GM23338 (cell line): ENCODE measurements at regions not wholly inside any gene's neighbourhood (a gene's known extent, or its start where the extent isn't known, plus 50 kb on each side); places are given as distances from the start of the nearest gene placed in this dataset.

ENCODE experiments used
- ATAC-seq: fragments of 200-7000 bp; cut with Tn5 transposase; 3 replicates; pipeline ENCODE4 v1.9.1; 2020
- DNase-seq: peaks from one replicate; pipeline ENCODE4 v3.0.0-alpha.2; 2015; ENCODE audit warnings: low spot score
- H2AFZ ChIP-seq: fragments of 200-600 bp; sonication (generic); 2 replicates; pipeline ENCODE4 v1.8.0; 2016; ENCODE audit warnings: antibody characterized with exemption, mild to moderate bottlenecking, moderate library complexity
- H3F3A ChIP-seq: fragments of 200-600 bp; sonication (generic); replicated peaks from 2 replicates; pipeline ENCODE4 v1.8.0; 2017; ENCODE audit warnings: antibody characterized with exemption, mixed run types, low read depth
- H3K27ac ChIP-seq: fragments of 200-600 bp; sonication (generic); 2 replicates; pipeline ENCODE4 v1.6.1; 2016; ENCODE audit warnings: low read depth
- H3K27me3 ChIP-seq: fragments of 200-600 bp; sonication (generic); 2 replicates; pipeline ENCODE4 v1.8.0; 2016; ENCODE audit warnings: mild to moderate bottlenecking, mixed run types, moderate library complexity; ENCODE audit not compliant: insufficient read depth
- H3K36me3 ChIP-seq: fragments of 200-600 bp; sonication (generic); 2 replicates; pipeline ENCODE4 v1.8.0; 2016; ENCODE audit warnings: mild to moderate bottlenecking; ENCODE audit not compliant: insufficient read depth
- H3K4me1 ChIP-seq: fragments of 200-600 bp; sonication (generic); 2 replicates; pipeline ENCODE4 v1.8.0; 2016; ENCODE audit warnings: mild to moderate bottlenecking, moderate library complexity; ENCODE audit not compliant: insufficient read depth
- H3K4me2 ChIP-seq: fragments of 200-600 bp; sonication (generic); 2 replicates; pipeline ENCODE4 v1.7.1; 2017; ENCODE audit warnings: mixed run types
- H3K4me3 ChIP-seq: fragments of 200-600 bp; sonication (generic); 2 replicates; pipeline ENCODE4 v1.6.1; 2016; ENCODE audit warnings: mixed run types
- H3K79me2 ChIP-seq: fragments of 200-600 bp; sonication (generic); replicated peaks from 2 replicates; pipeline ENCODE4 v1.8.0; 2017; ENCODE audit warnings: mild to moderate bottlenecking; ENCODE audit not compliant: insufficient read depth
- H3K9me2 ChIP-seq: fragments of 200-600 bp; sonication (generic); 2 replicates; pipeline ENCODE4 v1.8.0; 2017; ENCODE audit not compliant: insufficient read depth
- H4K20me1 ChIP-seq: fragments of 200-600 bp; sonication (generic); replicated peaks from 2 replicates; pipeline ENCODE4 v1.8.0; 2017; ENCODE audit warnings: mild to moderate bottlenecking; ENCODE audit not compliant: insufficient read depth
- H3K27ac Mint-ChIP-seq: 2 replicates; pipeline ENCODE4 v1.8.0; 2020; ENCODE audit warnings: inconsistent platforms, mild to moderate bottlenecking, moderate library complexity, mixed read lengths
- H3K27me3 Mint-ChIP-seq: 3 replicates; pipeline ENCODE4 v1.8.0; 2022; ENCODE audit warnings: low read depth, mild to moderate bottlenecking, moderate library complexity, mixed read lengths, inconsistent platforms; ENCODE audit not compliant: insufficient read depth, poor library complexity
- H3K36me3 Mint-ChIP-seq: 3 replicates; pipeline ENCODE4 v1.8.0; 2021; ENCODE audit warnings: low read depth, mild to moderate bottlenecking, inconsistent platforms, moderate library complexity, mixed read lengths
- H3K4me1 Mint-ChIP-seq: 3 replicates; pipeline ENCODE4 v1.8.0; 2020; ENCODE audit warnings: mild to moderate bottlenecking, inconsistent platforms, mixed read lengths
- H3K4me3 Mint-ChIP-seq: 3 replicates; pipeline ENCODE4 v1.8.0; 2021; ENCODE audit warnings: moderate library complexity, mild to moderate bottlenecking, inconsistent platforms, mixed read lengths
- H3K9me3 Mint-ChIP-seq: 3 replicates; pipeline ENCODE4 v1.8.0; 2020; ENCODE audit warnings: moderate library complexity, mild to moderate bottlenecking, inconsistent platforms, mixed read lengths
- CREB1 ChIP-seq: fragments of 250-450 bp; sonication (Bioruptor Pico); IDR thresholded peaks from 2 replicates; pipeline ENCODE4 v1.5.0; 2020; ENCODE audit warnings: low read depth, mild to moderate bottlenecking, moderate library complexity
- CTCF ChIP-seq, 2 experiments: fragments of 200-600 bp in 1 of 2; sonication (generic) in 1 of 2; conservative IDR thresholded peaks; 2 replicates each; pipeline versions ENCODE4 v1.5.1 to v1.6.1; 2016 to 2017; ENCODE audit warnings: antibody characterized with exemption in 2 of 2, low read depth in 2 of 2, mild to moderate bottlenecking in 2 of 2, moderate library complexity in 1 of 2
- ETS1 ChIP-seq: IDR thresholded peaks from 2 replicates; pipeline ENCODE4 v1.6.1; 2016; ENCODE audit warnings: antibody characterized with exemption
- EZH2 ChIP-seq: fragments of 200-600 bp; sonication (generic); IDR thresholded peaks from one replicate; pipeline ENCODE4 v1.8.0; 2017; ENCODE audit warnings: antibody characterized with exemption, mild to moderate bottlenecking, low read depth; ENCODE audit not compliant: unreplicated experiment
- EZH2phosphoT487 ChIP-seq: fragments of 200-600 bp; sonication (generic); IDR thresholded peaks from one replicate; pipeline ENCODE4 v1.8.1; 2018; ENCODE audit warnings: antibody characterized with exemption; ENCODE audit not compliant: unreplicated experiment
- JUNB ChIP-seq: IDR thresholded peaks from one replicate; pipeline ENCODE4 v1.6.1; 2016; ENCODE audit warnings: antibody characterized with exemption; ENCODE audit not compliant: unreplicated experiment
- NANOG ChIP-seq: IDR thresholded peaks from 2 replicates; pipeline ENCODE4 v1.6.1; 2016; ENCODE audit warnings: antibody characterized with exemption, borderline replicate concordance
- POLR2AphosphoS5 ChIP-seq: IDR thresholded peaks from 2 replicates; pipeline ENCODE4 v1.6.1; 2016; ENCODE audit warnings: antibody characterized with exemption, low read depth
- REST ChIP-seq: IDR thresholded peaks from one replicate; pipeline ENCODE4 v1.6.1; 2018; ENCODE audit warnings: antibody characterized with exemption; ENCODE audit not compliant: unreplicated experiment
- STAT1 ChIP-seq: IDR thresholded peaks from one replicate; pipeline ENCODE4 v1.6.1; 2016; ENCODE audit warnings: antibody characterized with exemption; ENCODE audit not compliant: unreplicated experiment
- ZNF114 ChIP-seq: fragments of 250-450 bp; sonication (Bioruptor Pico); IDR thresholded peaks from 2 replicates; pipeline ENCODE4 v1.5.0; 2020; ENCODE audit warnings: mild to moderate bottlenecking, moderate library complexity
- ZNF331 ChIP-seq: fragments of 250-450 bp; sonication (Bioruptor Pico); IDR thresholded peaks from 2 replicates; pipeline ENCODE4 v1.5.0; 2020; ENCODE audit warnings: low read depth, mild to moderate bottlenecking, moderate library complexity
- ZNF462 ChIP-seq: fragments of 250-450 bp; sonication (Bioruptor Pico); IDR thresholded peaks from 2 replicates; pipeline ENCODE4 v1.5.0; 2020; ENCODE audit warnings: mild to moderate bottlenecking, moderate library complexity

GRCh38 chr2:7881466-7881865, 800.4 kb upstream of the ID2 start:
- peaks cover 52% of the 10 kb centered on the region for H3K4me1 Mint-ChIP-seq
- H3K9me3 Mint-ChIP-seq = peaks cover 10% of the 10 kb centered on the region; the same call in 2 of the 3 replicates

More at GRCh38 chr2:7881466-7881865, 800.4 kb upstream of the ID2 start:
- Histone ChIP-seq H3F3A (peaks cover 4% of the 10 kb centered on the region; the same call in 1 of the 2 replicates), H3K4me2 (0 out of 2 replicates have a peak overlapping the region, but pooled peaks have one; percentile 74), H3K9me2 (peaks cover 24% of the 10 kb centered on the region; the same call in 1 of the 2 replicates), H2AFZ (no peak overlapping the region), H3K4me3 (no peak overlapping the region), H3K36me3 (peaks cover 35% of the 10 kb centered on the region), H3K27me3 (no peaks in the 10 kb centered on the region), H3K27ac (peak overlapping the region; percentile 99; the same call in 1 of the 2 replicates), H3K4me1 (peaks cover 26% of the 10 kb centered on the region), H4K20me1 (no peaks in the 10 kb centered on the region), H3K79me2 (peaks cover 70% of the 10 kb centered on the region)
- no peak for ATAC-seq
- Mint-ChIP-seq H3K36me3 (peaks cover 65% of the 10 kb centered on the region), H3K27ac (peak overlapping the region; percentile 68), H3K4me3 (no peak overlapping the region), H3K27me3 (peaks cover 5% of the 10 kb centered on the region)
- TF ChIP-seq STAT1 = no peak
- no peak for TF ChIP-seq ZNF331 (CRISPR knock-in tag)
- TF ChIP-seq REST = no peak
- TF ChIP-seq CTCF (conservative IDR thresholded peaks at IDR 0.05; ENCODE audit: low read depth in 2 of 2) = no peak
- TF ChIP-seq EZH2phosphoT487 = no peak
- no peak for TF ChIP-seq EZH2
- no peak for TF ChIP-seq CREB1
- TF ChIP-seq ZNF462 = no peak
- TF ChIP-seq JUNB = no peak
- no peak for TF ChIP-seq ZNF114 (CRISPR knock-in tag)
- TF ChIP-seq POLR2AphosphoS5 = no peak
- no peak for TF ChIP-seq ETS1
- no peak for TF ChIP-seq NANOG
- DNase-seq = no peak
